ENCODE measurements at regions not wholly inside any gene's neighbourhood (a gene's known extent, or its start where the extent isn't known, plus 50 kb on each side); places are given as distances from the start of the nearest gene placed in this dataset.

GRCh38 chr12:68469113-68469512, 137.0 kb upstream of the MDM1 start:
- H3K36me3 ChIP-seq (ENCODE audit: control insufficient read depth in 5 of 5, insufficient read depth in 5 of 5, low read length in 5 of 5): no peaks in the 10 kb centered on the region
- no peak overlapping the region for H3K27ac ChIP-seq (ENCODE audit: low read depth, low read length)
- H3K4me1 ChIP-seq (ENCODE audit: control insufficient read depth in 5 of 5, insufficient read depth in 5 of 5, low read length in 5 of 5): peaks cover 0 to 11% (median 3%) of the 10 kb centered on the region in 5 donors
- no peak overlapping the region for H3K4me3 ChIP-seq (ENCODE audit: low read depth in 1 of 5, low read length in 5 of 5)
- H3K9ac ChIP-seq (ENCODE audit: low read length in 5 of 5): no peak overlapping the region
- H3K9me3 ChIP-seq (ENCODE audit: control insufficient read depth in 5 of 5, low read length in 5 of 5): no peaks in the 10 kb centered on the region
- no peaks in the 10 kb centered on the region for H3K27me3 ChIP-seq (ENCODE audit: control insufficient read depth in 5 of 5, insufficient read depth in 4 of 5, low read length in 5 of 5)

- H3K4me1 ChIP-seq (ENCODE audit: control insufficient read depth in 5 of 5, insufficient read depth in 5 of 5, low read length in 5 of 5): peaks cover 0 to 3% (median 1%) of the 10 kb centered on the region in 5 donors
- H3K27ac ChIP-seq (ENCODE audit: low read depth, low read length): no peak overlapping the region
- no peak overlapping the region for H3K9ac ChIP-seq (ENCODE audit: low read length in 5 of 5)
- no peaks in the 10 kb centered on the region for H3K27me3 ChIP-seq (ENCODE audit: control insufficient read depth in 5 of 5, insufficient read depth in 4 of 5, low read length in 5 of 5)
- H3K9me3 ChIP-seq (ENCODE audit: control insufficient read depth in 5 of 5, low read length in 5 of 5): no peaks in the 10 kb centered on the region
- H3K4me3 ChIP-seq (ENCODE audit: low read depth in 1 of 5, low read length in 5 of 5): no peak overlapping the region
- H3K36me3 ChIP-seq (ENCODE audit: control insufficient read depth in 5 of 5, insufficient read depth in 5 of 5, low read length in 5 of 5): no peaks in the 10 kb centered on the region
These were observed 138.6 kb upstream of the MDM1 start for GRCh38 chr12:68470664-68471328.

- Histone ChIP-seq H3K36me3 (ENCODE audit: control insufficient read depth in 5 of 5, insufficient read depth in 5 of 5, low read length in 5 of 5) (no peaks in the 10 kb centered on the region), H3K27ac (ENCODE audit: low read depth, low read length) (no peak overlapping the region), H3K27me3 (ENCODE audit: control insufficient read depth in 5 of 5, insufficient read depth in 4 of 5, low read length in 5 of 5) (no peaks in the 10 kb centered on the region), H3K4me1 (ENCODE audit: control insufficient read depth in 5 of 5, insufficient read depth in 5 of 5, low read length in 5 of 5) (no peaks in the 10 kb centered on the region), H3K9me3 (ENCODE audit: control insufficient read depth in 5 of 5, low read length in 5 of 5) (no peaks in the 10 kb centered on the region), H3K9ac (ENCODE audit: low read length in 5 of 5) (no peak overlapping the region), H3K4me3 (ENCODE audit: low read depth in 1 of 5, low read length in 5 of 5) (no peak overlapping the region)
These were observed 136.1 kb upstream of the RAP1B start for GRCh38 chr12:68474467-68475204.

- H3K4me3 ChIP-seq (ENCODE audit: low read depth in 1 of 5, low read length in 5 of 5): no peak overlapping the region
- H3K27ac ChIP-seq (ENCODE audit: low read depth, low read length): no peak overlapping the region
- no peaks in the 10 kb centered on the region for H3K36me3 ChIP-seq (ENCODE audit: control insufficient read depth in 5 of 5, insufficient read depth in 5 of 5, low read length in 5 of 5)
These were observed 133.9 kb upstream of the RAP1B start for GRCh38 chr12:68476794-68477193.

GRCh38 chr12:68477261-68477772, 133.4 kb upstream of the RAP1B start:
- Histone ChIP-seq H3K9ac (ENCODE audit: low read length in 5 of 5) (no peak overlapping the region), H3K27ac (ENCODE audit: low read depth, low read length) (no peak overlapping the region)

More at GRCh38 chr12:68476794-68477193, 133.9 kb upstream of the RAP1B start:
- H3K9me3 ChIP-seq (ENCODE audit: control insufficient read depth in 5 of 5, low read length in 5 of 5): peaks cover 0 to 4% (median 0%) of the 10 kb centered on the region in 5 donors
- no peaks in the 10 kb centered on the region for H3K27me3 ChIP-seq (ENCODE audit: control insufficient read depth in 5 of 5, insufficient read depth in 4 of 5, low read length in 5 of 5)
- peaks cover 0 to 3% (median 0%) of the 10 kb centered on the region in 5 donors for H3K4me1 ChIP-seq (ENCODE audit: control insufficient read depth in 5 of 5, insufficient read depth in 5 of 5, low read length in 5 of 5)
- no peak overlapping the region for H3K9ac ChIP-seq (ENCODE audit: low read length in 5 of 5)

GRCh38 chr12:68477906-68478305, 132.8 kb upstream of the RAP1B start:
- no peak overlapping the region for H3K9ac ChIP-seq (ENCODE audit: low read length in 5 of 5)
- no peak overlapping the region for H3K4me3 ChIP-seq (ENCODE audit: low read depth in 1 of 5, low read length in 5 of 5)
- no peaks in the 10 kb centered on the region for H3K36me3 ChIP-seq (ENCODE audit: control insufficient read depth in 5 of 5, insufficient read depth in 5 of 5, low read length in 5 of 5)
- H3K9me3 ChIP-seq (ENCODE audit: control insufficient read depth in 5 of 5, low read length in 5 of 5): peaks cover 0 to 4% (median 0%) of the 10 kb centered on the region in 5 donors
- H3K27ac ChIP-seq (ENCODE audit: low read depth, low read length): no peak overlapping the region
- peaks cover 2 to 8% (median 4%) of the 10 kb centered on the region in 5 donors for H3K4me1 ChIP-seq (ENCODE audit: control insufficient read depth in 5 of 5, insufficient read depth in 5 of 5, low read length in 5 of 5)
- no peaks in the 10 kb centered on the region for H3K27me3 ChIP-seq (ENCODE audit: control insufficient read depth in 5 of 5, insufficient read depth in 4 of 5, low read length in 5 of 5)

More at GRCh38 chr12:68477261-68477772, 133.4 kb upstream of the RAP1B start:
- no peaks in the 10 kb centered on the region for H3K27me3 ChIP-seq (ENCODE audit: control insufficient read depth in 5 of 5, insufficient read depth in 4 of 5, low read length in 5 of 5)
- H3K9me3 ChIP-seq (ENCODE audit: control insufficient read depth in 5 of 5, low read length in 5 of 5): peaks cover 0 to 4% (median 0%) of the 10 kb centered on the region in 5 donors
- H3K4me1 ChIP-seq (ENCODE audit: control insufficient read depth in 5 of 5, insufficient read depth in 5 of 5, low read length in 5 of 5): peaks cover 0 to 4% (median 3%) of the 10 kb centered on the region in 5 donors
- H3K36me3 ChIP-seq (ENCODE audit: control insufficient read depth in 5 of 5, insufficient read depth in 5 of 5, low read length in 5 of 5): no peaks in the 10 kb centered on the region
- H3K4me3 ChIP-seq (ENCODE audit: low read depth in 1 of 5, low read length in 5 of 5): no peak overlapping the region

- H3K4me1 ChIP-seq (ENCODE audit: control insufficient read depth in 5 of 5, insufficient read depth in 5 of 5, low read length in 5 of 5): peaks cover 2 to 9% (median 6%) of the 10 kb centered on the region in 5 donors
- H3K9ac ChIP-seq (ENCODE audit: low read length in 5 of 5): no peak overlapping the region
- no peaks in the 10 kb centered on the region for H3K36me3 ChIP-seq (ENCODE audit: control insufficient read depth in 5 of 5, insufficient read depth in 5 of 5, low read length in 5 of 5)
- H3K27me3 ChIP-seq (ENCODE audit: control insufficient read depth in 5 of 5, insufficient read depth in 4 of 5, low read length in 5 of 5): no peaks in the 10 kb centered on the region
- H3K9me3 ChIP-seq (ENCODE audit: control insufficient read depth in 5 of 5, low read length in 5 of 5): peaks cover 0 to 4% (median 0%) of the 10 kb centered on the region in 5 donors
- H3K4me3 ChIP-seq (ENCODE audit: low read depth in 1 of 5, low read length in 5 of 5): no peak overlapping the region
- no peak overlapping the region for H3K27ac ChIP-seq (ENCODE audit: low read depth, low read length)
These were observed 132.0 kb upstream of the RAP1B start for GRCh38 chr12:68478516-68479260.

GRCh38 chr12:68479261-68479895, 131.3 kb upstream of the RAP1B start:
- Histone ChIP-seq H3K4me3 (ENCODE audit: low read depth in 1 of 5, low read length in 5 of 5) (no peak overlapping the region), H3K27ac (ENCODE audit: low read depth, low read length) (no peak overlapping the region), H3K36me3 (ENCODE audit: control insufficient read depth in 5 of 5, insufficient read depth in 5 of 5, low read length in 5 of 5) (no peaks in the 10 kb centered on the region), H3K9me3 (ENCODE audit: control insufficient read depth in 5 of 5, low read length in 5 of 5) (peaks cover 0 to 4% (median 0%) of the 10 kb centered on the region in 5 donors), H3K9ac (ENCODE audit: low read length in 5 of 5) (no peak overlapping the region), H3K27me3 (ENCODE audit: control insufficient read depth in 5 of 5, insufficient read depth in 4 of 5, low read length in 5 of 5) (no peaks in the 10 kb centered on the region), H3K4me1 (ENCODE audit: control insufficient read depth in 5 of 5, insufficient read depth in 5 of 5, low read length in 5 of 5) (peaks cover 2 to 9% (median 6%) of the 10 kb centered on the region in 5 donors)

- H3K9me3 ChIP-seq (ENCODE audit: control insufficient read depth in 5 of 5, low read length in 5 of 5): peaks cover 0 to 4% (median 0%) of the 10 kb centered on the region in 5 donors
- H3K27ac ChIP-seq (ENCODE audit: low read depth, low read length): no peak overlapping the region
- peaks cover 2 to 9% (median 6%) of the 10 kb centered on the region in 5 donors for H3K4me1 ChIP-seq (ENCODE audit: control insufficient read depth in 5 of 5, insufficient read depth in 5 of 5, low read length in 5 of 5)
- no peaks in the 10 kb centered on the region for H3K27me3 ChIP-seq (ENCODE audit: control insufficient read depth in 5 of 5, insufficient read depth in 4 of 5, low read length in 5 of 5)
- no peak overlapping the region for H3K9ac ChIP-seq (ENCODE audit: low read length in 5 of 5)
- no peaks in the 10 kb centered on the region for H3K36me3 ChIP-seq (ENCODE audit: control insufficient read depth in 5 of 5, insufficient read depth in 5 of 5, low read length in 5 of 5)
- no peak overlapping the region for H3K4me3 ChIP-seq (ENCODE audit: low read depth in 1 of 5, low read length in 5 of 5)
These were observed 130.8 kb upstream of the RAP1B start for GRCh38 chr12:68479896-68480291.

Measured in subcutaneous abdominal adipose tissue (tissue), 5 donors.